HL-60 (cell line): ENCODE measurements at regions not wholly inside any gene's neighbourhood (a gene's known extent, or its start where the extent isn't known, plus 50 kb on each side); places are given as distances from the start of the nearest gene placed in this dataset.

Experiments
- DNase-seq, 2 experiments: peaks; one replicate each; pipeline ENCODE4 v3.0.0-alpha.2; 2010 to 2020; ENCODE audit warnings: low read depth in 1 of 2, low spot score in 1 of 2
- H3K27ac ChIP-seq: fragments of 250-450 bp; sonication (Bioruptor Pico); replicated peaks from 2 replicates; pipeline ENCODE4 v1.5.1; 2020; ENCODE audit warnings: mild to moderate bottlenecking, moderate library complexity
- H3K27me3 ChIP-seq: fragments of 250-450 bp; sonication (Bioruptor Pico); 2 replicates; pipeline ENCODE4 v1.5.1; 2021; ENCODE audit warnings: mild to moderate bottlenecking, moderate library complexity; ENCODE audit not compliant: insufficient read depth, poor library complexity, severe bottlenecking
- H3K4me3 ChIP-seq: replicated peaks from 2 replicates; pipeline ENCODE4 v1.5.1; 2011; ENCODE audit warnings: mild to moderate bottlenecking, control low read depth, low read length; ENCODE audit not compliant: insufficient read depth
- GABPA ChIP-seq: IDR thresholded peaks from 2 replicates; pipeline ENCODE4 v1.6.1; 2012; ENCODE audit warnings: low read depth
- POLR2AphosphoS5 ChIP-seq: IDR thresholded peaks from 2 replicates; pipeline ENCODE4 v1.6.1; 2012; ENCODE audit warnings: low read depth
- SPI1 ChIP-seq: IDR thresholded peaks from 2 replicates; pipeline ENCODE4 v1.6.1; 2012; ENCODE audit warnings: low read depth, mild to moderate bottlenecking, borderline replicate concordance
- TF ChIP-seq, protein P1 (sequence below): IDR thresholded peaks from one replicate; pipeline ENCODE4 v1.5.1; 2011; ENCODE audit warnings: low read length, control low read depth, inconsistent platforms; ENCODE audit not compliant: insufficient read depth
- TF ChIP-seq, protein P2 (sequence below): IDR thresholded peaks from 2 replicates; pipeline ENCODE4 v1.6.1; 2012; ENCODE audit warnings: low read depth; ENCODE audit not compliant: insufficient replicate concordance

DNA sequence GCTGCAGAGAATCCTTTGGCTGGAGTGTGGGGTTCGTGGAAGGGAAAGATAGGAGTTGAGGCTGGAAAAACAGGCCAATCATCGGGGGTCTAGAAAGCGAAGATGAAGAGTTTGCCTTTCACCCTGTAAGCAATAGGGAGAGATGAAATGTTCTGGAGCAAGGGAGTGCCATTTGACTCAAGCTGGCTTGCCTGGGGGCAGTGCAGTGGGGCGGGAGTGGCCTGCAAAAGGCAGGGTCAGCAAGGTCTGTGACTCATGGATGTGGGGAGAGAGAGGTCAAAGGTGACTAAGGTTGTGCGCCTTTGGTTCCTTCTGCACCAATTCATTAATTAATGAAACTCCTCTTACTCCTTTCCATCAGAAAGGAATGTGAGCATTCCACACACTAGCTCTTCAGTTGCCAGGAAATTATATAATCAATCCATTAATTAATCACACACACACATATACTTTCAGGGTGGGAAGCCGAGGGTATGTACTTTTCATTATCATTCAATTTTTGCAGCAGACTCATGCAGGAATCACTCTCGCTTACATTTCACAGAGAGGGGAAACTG lies 227.6 kb downstream of the MYCN start:
- DNase-seq: no peak
- Histone ChIP-seq H3K27me3 (no peaks in the 10 kb centered on the region), H3K4me3 (no peak overlapping the region), H3K27ac (no peak overlapping the region)
- no peak for TF ChIP-seq POLR2AphosphoS5
- TF ChIP-seq, protein P1, sequence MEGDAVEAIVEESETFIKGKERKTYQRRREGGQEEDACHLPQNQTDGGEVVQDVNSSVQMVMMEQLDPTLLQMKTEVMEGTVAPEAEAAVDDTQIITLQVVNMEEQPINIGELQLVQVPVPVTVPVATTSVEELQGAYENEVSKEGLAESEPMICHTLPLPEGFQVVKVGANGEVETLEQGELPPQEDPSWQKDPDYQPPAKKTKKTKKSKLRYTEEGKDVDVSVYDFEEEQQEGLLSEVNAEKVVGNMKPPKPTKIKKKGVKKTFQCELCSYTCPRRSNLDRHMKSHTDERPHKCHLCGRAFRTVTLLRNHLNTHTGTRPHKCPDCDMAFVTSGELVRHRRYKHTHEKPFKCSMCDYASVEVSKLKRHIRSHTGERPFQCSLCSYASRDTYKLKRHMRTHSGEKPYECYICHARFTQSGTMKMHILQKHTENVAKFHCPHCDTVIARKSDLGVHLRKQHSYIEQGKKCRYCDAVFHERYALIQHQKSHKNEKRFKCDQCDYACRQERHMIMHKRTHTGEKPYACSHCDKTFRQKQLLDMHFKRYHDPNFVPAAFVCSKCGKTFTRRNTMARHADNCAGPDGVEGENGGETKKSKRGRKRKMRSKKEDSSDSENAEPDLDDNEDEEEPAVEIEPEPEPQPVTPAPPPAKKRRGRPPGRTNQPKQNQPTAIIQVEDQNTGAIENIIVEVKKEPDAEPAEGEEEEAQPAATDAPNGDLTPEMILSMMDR: no peak
- TF ChIP-seq GABPA: no peak
- TF ChIP-seq SPI1: no peak
- TF ChIP-seq, protein P2, sequence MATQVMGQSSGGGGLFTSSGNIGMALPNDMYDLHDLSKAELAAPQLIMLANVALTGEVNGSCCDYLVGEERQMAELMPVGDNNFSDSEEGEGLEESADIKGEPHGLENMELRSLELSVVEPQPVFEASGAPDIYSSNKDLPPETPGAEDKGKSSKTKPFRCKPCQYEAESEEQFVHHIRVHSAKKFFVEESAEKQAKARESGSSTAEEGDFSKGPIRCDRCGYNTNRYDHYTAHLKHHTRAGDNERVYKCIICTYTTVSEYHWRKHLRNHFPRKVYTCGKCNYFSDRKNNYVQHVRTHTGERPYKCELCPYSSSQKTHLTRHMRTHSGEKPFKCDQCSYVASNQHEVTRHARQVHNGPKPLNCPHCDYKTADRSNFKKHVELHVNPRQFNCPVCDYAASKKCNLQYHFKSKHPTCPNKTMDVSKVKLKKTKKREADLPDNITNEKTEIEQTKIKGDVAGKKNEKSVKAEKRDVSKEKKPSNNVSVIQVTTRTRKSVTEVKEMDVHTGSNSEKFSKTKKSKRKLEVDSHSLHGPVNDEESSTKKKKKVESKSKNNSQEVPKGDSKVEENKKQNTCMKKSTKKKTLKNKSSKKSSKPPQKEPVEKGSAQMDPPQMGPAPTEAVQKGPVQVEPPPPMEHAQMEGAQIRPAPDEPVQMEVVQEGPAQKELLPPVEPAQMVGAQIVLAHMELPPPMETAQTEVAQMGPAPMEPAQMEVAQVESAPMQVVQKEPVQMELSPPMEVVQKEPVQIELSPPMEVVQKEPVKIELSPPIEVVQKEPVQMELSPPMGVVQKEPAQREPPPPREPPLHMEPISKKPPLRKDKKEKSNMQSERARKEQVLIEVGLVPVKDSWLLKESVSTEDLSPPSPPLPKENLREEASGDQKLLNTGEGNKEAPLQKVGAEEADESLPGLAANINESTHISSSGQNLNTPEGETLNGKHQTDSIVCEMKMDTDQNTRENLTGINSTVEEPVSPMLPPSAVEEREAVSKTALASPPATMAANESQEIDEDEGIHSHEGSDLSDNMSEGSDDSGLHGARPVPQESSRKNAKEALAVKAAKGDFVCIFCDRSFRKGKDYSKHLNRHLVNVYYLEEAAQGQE: no peak

DNA sequence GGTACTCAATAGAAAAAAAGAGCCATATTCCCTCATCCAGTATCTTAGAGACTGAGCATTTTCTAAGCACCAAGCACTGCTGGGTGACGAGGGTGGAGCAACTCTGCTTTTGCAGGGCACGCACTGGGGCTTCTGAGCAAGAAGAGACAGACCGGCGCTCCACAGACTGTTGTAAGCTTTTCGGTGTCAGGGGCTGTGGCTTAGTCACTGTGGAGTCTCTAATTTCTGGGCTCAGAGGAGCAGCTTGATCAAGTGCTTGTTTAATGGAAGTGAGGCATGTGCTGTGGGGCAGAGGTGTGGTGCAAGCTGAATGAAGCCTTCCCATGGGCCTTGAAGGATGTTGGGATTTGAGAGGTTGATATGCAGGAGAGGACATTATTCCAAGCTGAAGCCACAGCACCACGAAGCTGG lies 227.1 kb downstream of the MYCN start:
- H3K27ac ChIP-seq: no peak overlapping the region
- no peaks in the 10 kb centered on the region for H3K27me3 ChIP-seq
- no peak for DNase-seq
- H3K4me3 ChIP-seq: no peak overlapping the region
- TF ChIP-seq, protein P2: no peak
- TF ChIP-seq, protein P1: no peak
- no peak for TF ChIP-seq GABPA
- no peak for TF ChIP-seq SPI1
- TF ChIP-seq POLR2AphosphoS5: no peak

DNA sequence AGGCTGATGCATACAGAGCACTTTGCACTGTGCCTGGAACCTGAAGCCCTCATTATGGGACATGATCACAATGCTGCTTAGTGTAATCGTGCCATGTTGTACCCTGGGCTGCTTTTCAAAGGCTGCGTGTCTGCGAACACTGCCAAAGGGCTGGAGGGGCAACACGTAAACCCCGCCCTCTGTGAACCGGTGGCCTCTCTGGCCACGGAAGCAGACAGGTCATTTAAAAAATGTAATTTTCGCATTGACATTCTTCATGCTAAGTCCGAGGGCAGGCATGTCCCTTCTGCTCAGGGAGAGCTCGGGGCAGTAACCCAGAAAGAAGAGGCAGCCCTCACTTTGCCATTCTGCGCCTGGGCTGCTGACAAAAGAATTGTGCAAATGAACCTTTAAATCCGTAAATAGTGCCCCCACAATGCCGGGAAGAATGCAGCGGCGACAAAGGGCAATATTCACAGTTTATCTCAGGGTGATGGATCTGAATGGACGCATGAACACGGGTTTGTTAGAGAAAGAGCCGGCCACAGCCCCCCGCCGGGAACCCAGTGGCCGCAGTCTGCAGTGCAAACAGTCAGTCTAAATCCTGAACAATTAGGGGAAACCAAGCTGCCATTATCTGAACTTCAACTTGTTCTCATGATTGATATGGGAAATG lies 226.1 kb downstream of the MYCN start:
- TF ChIP-seq, protein P1: no peak
- TF ChIP-seq SPI1: no peak
- TF ChIP-seq GABPA: no peak
- TF ChIP-seq, protein P2: no peak
- TF ChIP-seq POLR2AphosphoS5: no peak
- no peak overlapping the region for H3K27ac ChIP-seq
- H3K4me3 ChIP-seq: no peak overlapping the region
- no peaks in the 10 kb centered on the region for H3K27me3 ChIP-seq
- no peak for DNase-seq
